A549 (cell line): ENCODE measurements at regions not wholly inside any gene's neighbourhood (a gene's known extent, or its start where the extent isn't known, plus 50 kb on each side); places are given as distances from the start of the nearest gene placed in this dataset.
"Not testable (repeated sequence)": the region's sequence is repeated elsewhere in the genome, so short reads cannot be mapped to it uniquely, and the experiment has no call there.

Experiments used
- ATAC-seq, 2 experiments: fragments of 200-7000 bp in 1 of 2; fragments of >200 bp in 1 of 2; cut with Nextera tagmentation in 1 of 2; cut with Tn5 transposase in 1 of 2; 3 replicates each; pipeline versions ENCODE4 v1.8.0 to v1.9.1; 2018 to 2020; ENCODE audit warnings: mild to moderate bottlenecking in 1 of 2, moderate library complexity in 1 of 2
- CTCF ChIA-PET: fragments of 300-600 bp; sonication (Branson Sonifier 250); formaldehyde crosslinking; extraction: SDS; loops from one replicate; lab custom pipeline; 2021; ENCODE audit warnings: antibody characterized with exemption, inconsistent platforms; lab: Yijun Ruan, JAX
- POLR2A ChIA-PET: fragments of 350-600 bp; formaldehyde crosslinking; extraction: SDS; loops from one replicate; lab custom pipeline; 2021; ENCODE audit warnings: antibody characterized with exemption, inconsistent platforms; lab: Yijun Ruan, JAX
- DNase-seq, 2 experiments: peaks; one replicate each; pipeline versions ENCODE4 v3.0.0 to v3.0.0-alpha.2; 2011 to 2016; ENCODE audit warnings: low read depth in 1 of 2, low spot score in 1 of 2
- FAIRE-seq: peaks from 2 replicates; lab custom pipeline; 2011; peaks lifted over from hg19 to GRCh38; lab: Jason Lieb, UNC
- H3K27ac ChIP-seq, 2 experiments: fragments of >200 bp; sonication (Bioruptor Twin); formaldehyde crosslinking; 3 replicates each; pipeline ENCODE4 v1.5.1; 2016 to 2017
- H3K4me1 ChIP-seq: fragments of >200 bp; sonication (Bioruptor Twin); formaldehyde crosslinking; 3 replicates; pipeline ENCODE4 v1.6.1; 2016
- H3K4me2 ChIP-seq: fragments of >200 bp; sonication (Bioruptor Twin); formaldehyde crosslinking; 3 replicates; pipeline ENCODE4 v1.6.1; 2016
- H3K4me3 ChIP-seq: fragments of >200 bp; sonication (Bioruptor Twin); formaldehyde crosslinking; 3 replicates; pipeline ENCODE4 v1.5.1; 2016
- H3K9me3 ChIP-seq: fragments of >200 bp; sonication (Bioruptor Twin); formaldehyde crosslinking; 3 replicates; pipeline ENCODE4 v1.6.1; 2016
- CEBPB ChIP-seq, 2 experiments: fragments of >200 bp in 1 of 2; sonication (Bioruptor Twin) in 1 of 2; formaldehyde crosslinking in 1 of 2; IDR thresholded peaks; 2 replicates each; pipeline ENCODE4 v1.6.1; 2012 to 2016
- E2F6 ChIP-seq: IDR thresholded peaks from 2 replicates; pipeline ENCODE4 v1.6.1; 2012; ENCODE audit warnings: low read depth, borderline replicate concordance
- FOSL2 ChIP-seq, 2 experiments: fragments of 450-650 bp in 1 of 2; fragments of >200 bp in 1 of 2; sonication (Bioruptor Twin) in 1 of 2; formaldehyde crosslinking; IDR thresholded peaks; 2 replicates each; pipeline versions ENCODE4 v1.5.0 to v1.6.1; 2016 to 2020; ENCODE audit warnings: mild to moderate bottlenecking in 1 of 2, moderate library complexity in 1 of 2
- MAX ChIP-seq: IDR thresholded peaks from 2 replicates; pipeline ENCODE4 v1.6.1; 2012
- WGBS: methylation state at CpG from one replicate; pipeline ENCODE4 v1.1.6; 2017; ENCODE audit errors: missing lambda C conversion rate; 5-methylcytosine and 5-hydroxymethylcytosine counted together

- Histone ChIP-seq H3K4me3 (peak overlapping the region; percentile 96), H3K4me2 (peak overlapping the region; percentile 95), H3K27ac (peak overlapping the region; percentile 95 to 98)
- CTCF ChIA-PET; H3K9me3 ChIP-seq; H3K4me1 ChIP-seq; FAIRE-seq; POLR2A ChIA-PET; TF ChIP-seq FOSL2 (IDR thresholded peaks at IDR 0.05): not testable (repeated sequence)
- ATAC-seq (peak; percentile 36 to 74), DNase-seq (peak; percentile 21 to 39)
- peak; percentile 80 for TF ChIP-seq MAX
- peak; percentile 53; the same call in 1 of the 2 replicates for TF ChIP-seq FOSL2 (CRISPR knock-in tag; IDR thresholded peaks at IDR 0.05)
- TF ChIP-seq CEBPB (IDR thresholded peaks at IDR 0.05) = peak in 1 of 2 experiments; percentile 43; a peak in 1 of 4 replicates
- TF ChIP-seq E2F6 = peak; percentile 48; the same call in 1 of the 2 replicates
- WGBS = 7% methylated on average over 23 of the region's 47 CpGs
These were observed 130.2 kb upstream of the ALDH3B2 start for GRCh38 chr11:67804435-67805252.

GRCh38 chr11:67803519-67803918 lies 129.1 kb upstream of the ALDH3B2 start:
- WGBS = 73% methylated on average over 4 of the region's 4 CpGs
- CTCF ChIA-PET = interaction anchor here (1.1 kb wide), 1 partner anchor 189 kb away, joined by 3 read pairs; no protein-coding TSS in a partner anchor
- H3K4me3 ChIP-seq, H3K9me3 ChIP-seq, H3K4me1 ChIP-seq, H3K27ac ChIP-seq, FAIRE-seq, DNase-seq, ATAC-seq, POLR2A ChIA-PET, H3K4me2 ChIP-seq: not testable (repeated sequence)

GRCh38 chr11:67803055-67803454 lies 128.6 kb upstream of the ALDH3B2 start:
- ATAC-seq, POLR2A ChIA-PET, H3K4me3 ChIP-seq, H3K4me2 ChIP-seq, H3K4me1 ChIP-seq, H3K27ac ChIP-seq, DNase-seq, H3K9me3 ChIP-seq, FAIRE-seq: not testable (repeated sequence)
- WGBS = 73% methylated on average over 7 of the region's 7 CpGs
- CTCF ChIA-PET = interaction anchor here (1.1 kb wide), 1 partner anchor 189 kb away, joined by 3 read pairs; no protein-coding TSS in a partner anchor

- H3K9me3 ChIP-seq, DNase-seq, POLR2A ChIA-PET, H3K4me1 ChIP-seq, H3K4me3 ChIP-seq, FAIRE-seq, H3K27ac ChIP-seq, ATAC-seq, H3K4me2 ChIP-seq: not testable (repeated sequence)
- CTCF ChIA-PET = interaction anchor here (1.1 kb wide), 1 partner anchor 188 kb away, joined by 3 read pairs; no protein-coding TSS in a partner anchor
- WGBS = 86% methylated on average over 4 of the region's 4 CpGs
These were observed 128.2 kb upstream of the ALDH3B2 start for GRCh38 chr11:67802623-67803022.

GRCh38 chr11:67801397-67801796 lies 127.0 kb upstream of the ALDH3B2 start:
- POLR2A ChIA-PET, H3K9me3 ChIP-seq, H3K4me1 ChIP-seq, DNase-seq, H3K4me2 ChIP-seq, ATAC-seq, H3K4me3 ChIP-seq, H3K27ac ChIP-seq, FAIRE-seq: not testable (repeated sequence)
- CTCF ChIA-PET = interaction anchor here (1.1 to 1.5 kb wide), 2 partner anchors 162 to 173 kb away, joined by 3 to 4 read pairs; partner anchors contain the start of gene TBX10
- WGBS = 69% methylated on average over 6 of the region's 6 CpGs

- WGBS = 86% methylated on average over 11 of the region's 11 CpGs
- H3K27ac ChIP-seq, H3K4me3 ChIP-seq, POLR2A ChIA-PET, H3K9me3 ChIP-seq, DNase-seq, H3K4me1 ChIP-seq, H3K4me2 ChIP-seq, ATAC-seq, FAIRE-seq: not testable (repeated sequence)
- CTCF ChIA-PET = interaction anchor here (1.1 to 1.5 kb wide), 2 partner anchors 161 to 172 kb away, joined by 3 to 4 read pairs; partner anchors contain the start of gene TBX10
These were observed 126.2 kb upstream of the ALDH3B2 start for GRCh38 chr11:67800591-67800990.
